ENCODE measurements at regions not wholly inside any gene's neighbourhood (a gene's known extent, or its start where the extent isn't known, plus 50 kb on each side); places are given as distances from the start of the nearest gene placed in this dataset.

DNA sequence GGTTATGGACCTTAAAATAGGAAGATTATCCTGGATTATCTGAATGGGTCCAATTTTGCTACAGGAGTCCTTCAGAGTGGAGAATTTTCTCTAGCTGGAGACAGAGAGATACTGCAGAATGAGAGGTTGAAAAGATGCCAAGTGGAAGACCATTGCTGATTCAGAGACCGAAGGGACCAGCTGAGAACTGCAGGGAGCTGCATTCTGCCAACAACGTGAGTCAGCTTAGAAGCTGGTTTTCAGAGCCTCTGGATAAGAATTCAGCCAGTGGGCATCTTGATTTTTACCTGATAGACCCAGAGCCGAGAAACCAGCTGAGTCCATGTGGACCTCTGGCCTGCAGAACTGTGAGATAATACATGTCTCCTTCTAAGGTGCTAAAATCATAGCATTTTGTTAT lies 234.0 kb downstream of the NR2F2 start:
- no peak overlapping the region for H3K4me2 ChIP-seq (ENCODE audit: control insufficient read depth, extremely low read depth, insufficient read depth, low read depth, low read length)
- H3K27me3 ChIP-seq (ENCODE audit: control insufficient read depth, extremely low read depth, insufficient read depth, low read length): no peaks in the 10 kb centered on the region
- no peak overlapping the region for H3K27ac ChIP-seq (ENCODE audit: control insufficient read depth, insufficient read depth, low read length)
- no peaks in the 10 kb centered on the region for H3K36me3 ChIP-seq (ENCODE audit: control insufficient read depth in 2 of 2, extremely low read depth in 1 of 2, insufficient read depth in 2 of 2, low read length in 2 of 2)
- H3K4me3 ChIP-seq (ENCODE audit: control insufficient read depth in 2 of 3, extremely low read depth in 1 of 3, insufficient read depth in 2 of 3, low read depth in 1 of 3, low read length in 3 of 3): no peak overlapping the region
- no peak for TF ChIP-seq EZH2 (IDR thresholded peaks at IDR 0.05; ENCODE audit: low read length)
- TF ChIP-seq, protein P1, sequence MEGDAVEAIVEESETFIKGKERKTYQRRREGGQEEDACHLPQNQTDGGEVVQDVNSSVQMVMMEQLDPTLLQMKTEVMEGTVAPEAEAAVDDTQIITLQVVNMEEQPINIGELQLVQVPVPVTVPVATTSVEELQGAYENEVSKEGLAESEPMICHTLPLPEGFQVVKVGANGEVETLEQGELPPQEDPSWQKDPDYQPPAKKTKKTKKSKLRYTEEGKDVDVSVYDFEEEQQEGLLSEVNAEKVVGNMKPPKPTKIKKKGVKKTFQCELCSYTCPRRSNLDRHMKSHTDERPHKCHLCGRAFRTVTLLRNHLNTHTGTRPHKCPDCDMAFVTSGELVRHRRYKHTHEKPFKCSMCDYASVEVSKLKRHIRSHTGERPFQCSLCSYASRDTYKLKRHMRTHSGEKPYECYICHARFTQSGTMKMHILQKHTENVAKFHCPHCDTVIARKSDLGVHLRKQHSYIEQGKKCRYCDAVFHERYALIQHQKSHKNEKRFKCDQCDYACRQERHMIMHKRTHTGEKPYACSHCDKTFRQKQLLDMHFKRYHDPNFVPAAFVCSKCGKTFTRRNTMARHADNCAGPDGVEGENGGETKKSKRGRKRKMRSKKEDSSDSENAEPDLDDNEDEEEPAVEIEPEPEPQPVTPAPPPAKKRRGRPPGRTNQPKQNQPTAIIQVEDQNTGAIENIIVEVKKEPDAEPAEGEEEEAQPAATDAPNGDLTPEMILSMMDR (optimal IDR thresholded peaks at IDR 0.05 in 1 of 3, IDR thresholded peaks at IDR 0.05 in 1 of 3, conservative IDR thresholded peaks at IDR 0.05 in 1 of 3; ENCODE audit: extremely low read depth in 1 of 3, insufficient read depth in 2 of 3, low read length in 3 of 3): no peak
- no peaks in the 10 kb centered on the region for H3K9me3 ChIP-seq (ENCODE audit: control insufficient read depth, low read depth, low read length)
- no peak for DNase-seq (ENCODE audit: low read depth, low spot score)
- no peak for FAIRE-seq
- H3K79me2 ChIP-seq (ENCODE audit: control insufficient read depth, insufficient read depth, low read length): no peaks in the 10 kb centered on the region
- no peak overlapping the region for H3K9ac ChIP-seq (ENCODE audit: control insufficient read depth, extremely low read depth, insufficient read depth, low read length)
- dilution Hi-C loops (cut with MboI; ENCODE audit: extremely low pct_ligation_motif_present, low sequenced_read_pairs): no loop called here
- no peak overlapping the region for H2AFZ ChIP-seq (ENCODE audit: control insufficient read depth, low read length)
- H3K4me1 ChIP-seq (ENCODE audit: control insufficient read depth, extremely low read depth, insufficient read depth, low read length): peaks cover 4% of the 10 kb centered on the region
- H3K9me1 ChIP-seq (ENCODE audit: control insufficient read depth, extremely low read depth, insufficient read depth, low read length): no peaks in the 10 kb centered on the region
- H4K20me1 ChIP-seq (ENCODE audit: control insufficient read depth, extremely low read depth, insufficient read depth, low read length): no peaks in the 10 kb centered on the region

DNA sequence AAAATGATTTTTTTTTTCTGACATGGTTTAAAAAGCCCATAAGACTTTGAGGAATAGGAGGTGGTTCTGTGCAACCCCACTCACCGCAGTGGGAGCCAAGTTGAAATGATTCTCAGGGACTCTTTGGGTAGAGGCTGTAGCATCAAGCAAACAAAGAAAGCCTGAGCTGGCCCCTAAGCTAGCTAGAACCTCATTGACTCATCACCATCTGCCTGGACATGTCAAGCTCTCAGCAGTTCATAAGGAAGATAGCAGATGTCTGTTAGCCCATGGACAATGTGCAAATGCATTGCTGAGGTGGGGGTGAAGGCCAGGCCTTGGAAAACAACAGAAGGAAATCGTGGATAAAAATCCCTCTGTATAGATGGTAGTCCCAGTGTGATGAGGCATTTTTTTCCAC lies 234.8 kb downstream of the NR2F2 start:
- H4K20me1 ChIP-seq (ENCODE audit: control insufficient read depth, extremely low read depth, insufficient read depth, low read length): no peaks in the 10 kb centered on the region
- TF ChIP-seq, protein P1 (optimal IDR thresholded peaks at IDR 0.05 in 1 of 3, IDR thresholded peaks at IDR 0.05 in 1 of 3, conservative IDR thresholded peaks at IDR 0.05 in 1 of 3; ENCODE audit: extremely low read depth in 1 of 3, insufficient read depth in 2 of 3, low read length in 3 of 3): no peak
- TF ChIP-seq EZH2 (IDR thresholded peaks at IDR 0.05; ENCODE audit: low read length): no peak
- H3K4me2 ChIP-seq (ENCODE audit: control insufficient read depth, extremely low read depth, insufficient read depth, low read depth, low read length): no peak overlapping the region
- no peak overlapping the region for H3K4me3 ChIP-seq (ENCODE audit: control insufficient read depth in 2 of 3, extremely low read depth in 1 of 3, insufficient read depth in 2 of 3, low read depth in 1 of 3, low read length in 3 of 3)
- no peaks in the 10 kb centered on the region for H3K79me2 ChIP-seq (ENCODE audit: control insufficient read depth, insufficient read depth, low read length)
- no peaks in the 10 kb centered on the region for H3K9me1 ChIP-seq (ENCODE audit: control insufficient read depth, extremely low read depth, insufficient read depth, low read length)
- dilution Hi-C loops (cut with MboI; ENCODE audit: extremely low pct_ligation_motif_present, low sequenced_read_pairs): no loop called here
- no peak overlapping the region for H3K9ac ChIP-seq (ENCODE audit: control insufficient read depth, extremely low read depth, insufficient read depth, low read length)
- H3K27ac ChIP-seq (ENCODE audit: control insufficient read depth, insufficient read depth, low read length): no peak overlapping the region
- H2AFZ ChIP-seq (ENCODE audit: control insufficient read depth, low read length): no peak overlapping the region
- peaks cover 4% of the 10 kb centered on the region for H3K4me1 ChIP-seq (ENCODE audit: control insufficient read depth, extremely low read depth, insufficient read depth, low read length)
- H3K27me3 ChIP-seq (ENCODE audit: control insufficient read depth, extremely low read depth, insufficient read depth, low read length): no peaks in the 10 kb centered on the region
- DNase-seq (ENCODE audit: low read depth, low spot score): no peak
- FAIRE-seq: peak; percentile 79
- no peaks in the 10 kb centered on the region for H3K9me3 ChIP-seq (ENCODE audit: control insufficient read depth, low read depth, low read length)
- no peaks in the 10 kb centered on the region for H3K36me3 ChIP-seq (ENCODE audit: control insufficient read depth in 2 of 2, extremely low read depth in 1 of 2, insufficient read depth in 2 of 2, low read length in 2 of 2)
